ENCODE measurements at regions not wholly inside any gene's neighbourhood (a gene's known extent, or its start where the extent isn't known, plus 50 kb on each side); places are given as distances from the start of the nearest gene placed in this dataset.

- Histone ChIP-seq H3K36me3 (replicated peaks; ENCODE audit: control insufficient read depth, insufficient read depth, low read length) (no peaks in the 10 kb centered on the region), H3K27me3 (ENCODE audit: control insufficient read depth, insufficient read depth, low read length) (no peaks in the 10 kb centered on the region; the same call in 1 of the 2 replicates), H3K4me3 (ENCODE audit: insufficient read depth, low read depth, low read length) (no peak overlapping the region)
- no peak for DNase-seq
Observed at GRCh38 chr1:234540404-234540762, 61.4 kb upstream of the TARBP1 start.

DNA sequence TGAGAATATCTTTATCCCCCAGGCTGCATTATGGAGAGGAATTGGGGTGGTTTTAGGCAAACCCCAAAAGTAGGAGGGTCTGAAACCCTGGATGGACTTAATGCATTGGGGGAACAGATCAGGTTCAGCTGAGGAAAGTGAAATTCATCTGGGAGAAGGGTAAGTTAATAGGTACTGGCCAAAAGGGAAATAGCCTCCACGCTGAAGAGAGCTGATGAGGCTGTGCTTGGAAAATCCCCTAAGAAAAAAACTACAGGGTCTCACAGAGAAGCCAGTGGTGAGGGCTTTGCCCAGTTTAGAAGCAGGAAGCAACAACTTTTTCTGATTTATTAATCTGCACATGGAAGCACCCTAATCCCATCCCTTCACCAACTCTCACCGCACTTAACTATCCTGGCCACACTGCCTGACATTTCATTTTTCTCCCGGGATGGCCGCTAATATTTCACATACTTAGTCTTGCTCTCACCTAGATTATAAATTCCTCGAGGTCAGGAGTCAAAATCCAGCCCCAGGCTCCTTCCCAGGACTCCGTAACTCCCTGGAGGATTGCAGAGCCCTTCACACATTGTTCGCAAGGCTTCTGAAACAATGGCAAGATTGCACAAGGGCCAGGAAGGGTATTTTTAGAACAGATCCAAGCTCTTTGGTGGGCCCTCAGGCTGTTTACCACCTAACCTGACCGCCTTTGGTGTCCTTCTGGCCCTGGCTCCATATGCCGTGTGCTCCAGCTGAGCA, 60.9 kb upstream of the TARBP1 start:
- Histone ChIP-seq H3K27me3 (ENCODE audit: control insufficient read depth, insufficient read depth, low read length) (no peaks in the 10 kb centered on the region), H3K4me3 (ENCODE audit: insufficient read depth, low read depth, low read length) (no peak overlapping the region), H3K36me3 (replicated peaks; ENCODE audit: control insufficient read depth, insufficient read depth, low read length) (no peaks in the 10 kb centered on the region)
- no peak for DNase-seq

DNA sequence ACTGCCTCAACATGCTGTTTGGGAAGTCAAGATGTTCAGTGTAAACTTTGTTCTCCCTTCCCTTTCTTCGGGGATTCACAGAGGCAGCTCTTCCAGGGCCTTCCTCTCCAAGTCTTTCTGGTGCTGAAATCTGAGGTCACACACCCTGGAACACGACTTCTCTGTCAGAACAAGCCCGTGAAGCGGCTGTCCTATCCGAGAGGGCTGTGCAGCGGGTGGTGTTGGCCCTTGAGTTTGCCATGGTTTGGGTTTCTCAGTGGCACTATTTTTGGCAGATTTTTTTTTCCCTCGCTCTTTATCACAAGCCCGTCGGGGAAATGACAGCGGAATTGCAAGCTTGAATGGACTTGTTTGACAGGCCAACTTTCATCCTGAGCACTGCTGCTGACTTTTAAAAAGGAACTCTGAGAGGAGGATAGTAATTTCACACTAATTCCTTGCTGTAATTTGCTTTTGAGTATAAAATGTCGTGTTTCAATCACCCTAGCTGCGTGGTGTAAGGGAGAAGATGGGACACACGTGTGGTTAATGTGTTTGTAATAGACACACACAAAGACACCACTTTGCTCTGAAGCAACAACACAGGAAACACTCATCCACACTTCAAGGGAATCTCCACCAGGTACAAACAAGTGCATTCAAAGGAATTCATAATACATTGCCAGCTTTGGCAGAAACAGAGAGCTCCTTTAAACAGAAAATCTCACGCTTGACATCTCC, 60.1 kb upstream of the TARBP1 start:
- Histone ChIP-seq H3K4me3 (ENCODE audit: insufficient read depth, low read depth, low read length) (no peak overlapping the region), H3K36me3 (replicated peaks; ENCODE audit: control insufficient read depth, insufficient read depth, low read length) (no peaks in the 10 kb centered on the region), H3K27me3 (ENCODE audit: control insufficient read depth, insufficient read depth, low read length) (no peaks in the 10 kb centered on the region)
- DNase-seq = no peak

- H3K27me3 ChIP-seq (ENCODE audit: control insufficient read depth, insufficient read depth, low read length) = no peaks in the 10 kb centered on the region
- no peak overlapping the region for H3K4me3 ChIP-seq (ENCODE audit: insufficient read depth, low read depth, low read length)
- no peak for DNase-seq
- no peaks in the 10 kb centered on the region for H3K36me3 ChIP-seq (replicated peaks; ENCODE audit: control insufficient read depth, insufficient read depth, low read length)
Observed at GRCh38 chr1:234538062-234538731, 59.2 kb upstream of the TARBP1 start.

DNA sequence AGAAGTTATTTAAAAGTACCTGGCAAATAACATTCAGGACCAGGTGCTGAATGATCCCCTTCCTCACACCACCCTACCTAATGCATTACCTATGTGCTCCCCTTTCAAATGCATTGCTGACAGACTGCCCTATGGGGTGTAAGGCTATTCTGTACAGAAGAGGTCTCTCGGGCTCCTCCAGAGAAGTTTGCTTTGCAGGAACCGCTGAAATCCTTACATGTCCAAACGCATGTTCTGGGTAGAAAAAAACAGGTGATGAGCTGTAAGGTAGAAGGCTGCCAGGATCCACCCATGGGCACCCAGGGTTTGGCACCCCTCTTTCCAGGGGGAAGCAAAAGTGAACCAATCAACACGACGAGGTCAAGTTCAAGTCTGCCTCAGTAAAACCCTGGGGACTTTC, 58.3 kb upstream of the TARBP1 start:
- no peak for DNase-seq
- H3K4me3 ChIP-seq (ENCODE audit: insufficient read depth, low read depth, low read length) = no peak overlapping the region
- no peaks in the 10 kb centered on the region for H3K36me3 ChIP-seq (replicated peaks; ENCODE audit: control insufficient read depth, insufficient read depth, low read length)
- no peaks in the 10 kb centered on the region for H3K27me3 ChIP-seq (ENCODE audit: control insufficient read depth, insufficient read depth, low read length)

GRCh38 chr1:234536741-234537140, 57.8 kb upstream of the TARBP1 start:
- Histone ChIP-seq H3K4me3 (ENCODE audit: insufficient read depth, low read depth, low read length) (no peak overlapping the region), H3K36me3 (replicated peaks; ENCODE audit: control insufficient read depth, insufficient read depth, low read length) (no peaks in the 10 kb centered on the region), H3K27me3 (ENCODE audit: control insufficient read depth, insufficient read depth, low read length) (no peaks in the 10 kb centered on the region)
- DNase-seq = no peak

GRCh38 chr1:234535763-234536515, 57.0 kb upstream of the TARBP1 start:
- Histone ChIP-seq H3K36me3 (replicated peaks; ENCODE audit: control insufficient read depth, insufficient read depth, low read length) (no peaks in the 10 kb centered on the region), H3K27me3 (ENCODE audit: control insufficient read depth, insufficient read depth, low read length) (no peaks in the 10 kb centered on the region), H3K4me3 (ENCODE audit: insufficient read depth, low read depth, low read length) (no peak overlapping the region)
- no peak for DNase-seq

- DNase-seq = no peak
- Histone ChIP-seq H3K27me3 (ENCODE audit: control insufficient read depth, insufficient read depth, low read length) (no peaks in the 10 kb centered on the region), H3K4me3 (ENCODE audit: insufficient read depth, low read depth, low read length) (no peak overlapping the region), H3K36me3 (replicated peaks; ENCODE audit: control insufficient read depth, insufficient read depth, low read length) (no peaks in the 10 kb centered on the region)
Observed at GRCh38 chr1:234535218-234535617, 56.2 kb upstream of the TARBP1 start.

GRCh38 chr1:234533975-234534876, 55.2 kb upstream of the TARBP1 start:
- Histone ChIP-seq H3K4me3 (ENCODE audit: insufficient read depth, low read depth, low read length) (no peak overlapping the region), H3K27me3 (ENCODE audit: control insufficient read depth, insufficient read depth, low read length) (no peaks in the 10 kb centered on the region), H3K36me3 (replicated peaks; ENCODE audit: control insufficient read depth, insufficient read depth, low read length) (no peaks in the 10 kb centered on the region)
- no peak for DNase-seq

DNA sequence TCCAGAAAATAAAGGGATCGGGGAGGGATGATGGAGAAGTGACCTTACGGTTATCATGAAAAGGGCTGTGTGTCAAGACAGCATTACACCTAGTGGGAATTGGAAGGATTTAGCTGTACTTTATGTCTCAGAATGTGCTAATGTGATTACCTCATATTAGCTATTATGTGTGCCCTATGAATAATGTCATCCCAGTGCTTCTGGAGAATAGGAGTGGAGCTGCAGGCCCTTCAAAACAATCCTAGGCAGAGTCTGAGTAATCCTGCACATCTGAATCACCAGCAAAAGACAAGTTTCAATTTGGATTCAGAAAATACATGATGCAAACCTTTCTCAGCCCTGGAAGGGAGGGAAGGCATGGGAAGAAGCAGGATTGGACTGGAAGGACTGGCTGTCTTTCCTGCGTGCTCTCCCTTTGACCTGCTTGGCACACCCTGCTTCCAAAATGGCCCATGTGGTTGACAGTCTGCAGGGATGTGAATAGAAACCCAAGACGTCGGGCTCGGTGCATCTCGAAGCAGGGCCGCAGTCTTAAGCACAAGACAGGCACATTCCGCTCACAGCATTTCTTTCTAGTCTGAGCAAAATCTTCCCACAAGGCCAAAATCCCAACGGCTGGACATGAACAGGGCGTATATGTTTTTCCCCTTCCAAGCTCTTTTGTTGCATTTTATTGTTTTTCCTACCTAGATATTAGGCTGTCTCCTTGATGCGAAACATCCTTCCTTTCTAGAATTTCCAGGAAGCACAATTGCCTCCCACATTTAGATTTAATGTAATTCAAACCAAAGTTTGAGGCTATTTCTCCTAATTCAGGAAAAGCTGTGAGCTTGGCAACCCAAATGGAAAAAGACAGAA, 54.3 kb upstream of the TARBP1 start:
- Histone ChIP-seq H3K36me3 (replicated peaks; ENCODE audit: control insufficient read depth, insufficient read depth, low read length) (no peaks in the 10 kb centered on the region), H3K4me3 (ENCODE audit: insufficient read depth, low read depth, low read length) (no peak overlapping the region), H3K27me3 (ENCODE audit: control insufficient read depth, insufficient read depth, low read length) (no peaks in the 10 kb centered on the region)
- no peak for DNase-seq

DNA sequence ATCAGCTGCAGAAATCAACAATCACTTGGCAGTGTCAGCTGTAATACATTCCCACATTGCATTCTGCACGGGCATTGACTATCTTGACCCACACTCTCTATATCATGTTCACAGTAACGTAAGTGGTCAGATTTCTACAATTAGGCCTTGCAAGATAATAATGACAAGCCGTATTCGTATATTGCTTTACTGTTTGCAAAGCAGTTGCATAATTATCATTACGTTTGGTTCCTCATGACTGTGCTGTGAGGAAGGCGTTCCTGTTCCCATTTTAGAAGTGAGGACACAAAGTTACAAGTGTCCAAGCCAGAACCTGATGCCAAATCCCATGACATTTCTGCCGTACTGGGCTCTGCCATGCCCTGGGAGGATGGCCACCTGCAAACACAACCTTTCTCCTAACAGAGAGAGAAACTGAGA, 53.5 kb upstream of the TARBP1 start:
- Histone ChIP-seq H3K27me3 (ENCODE audit: control insufficient read depth, insufficient read depth, low read length) (no peaks in the 10 kb centered on the region), H3K36me3 (replicated peaks; ENCODE audit: control insufficient read depth, insufficient read depth, low read length) (no peaks in the 10 kb centered on the region), H3K4me3 (ENCODE audit: insufficient read depth, low read depth, low read length) (no peak overlapping the region)
- no peak for DNase-seq

DNA sequence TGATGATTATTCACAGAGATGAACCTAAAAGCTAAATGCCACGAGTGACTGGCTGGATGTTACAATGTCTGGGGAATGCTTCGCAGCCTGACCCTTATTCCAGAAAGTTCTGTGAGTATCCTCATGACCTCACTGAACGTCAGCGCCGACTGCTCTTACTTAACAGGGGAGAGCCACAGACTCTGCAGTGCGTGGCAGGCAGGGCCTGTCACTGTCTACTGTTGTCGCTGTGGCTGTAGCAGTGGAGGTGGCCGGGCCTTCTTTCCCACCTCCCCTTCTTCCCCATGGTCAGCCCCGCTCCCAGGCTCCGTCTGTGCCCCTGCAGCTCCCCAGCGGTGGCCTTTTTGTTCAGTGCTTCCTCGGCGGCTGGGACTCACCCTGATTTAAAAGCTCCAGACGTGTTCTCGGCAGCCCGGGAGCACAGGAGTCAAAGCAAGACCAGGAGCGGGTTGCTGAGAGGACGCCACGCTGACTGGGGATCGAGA, 52.2 kb upstream of the TARBP1 start:
- H3K27me3 ChIP-seq (ENCODE audit: control insufficient read depth, insufficient read depth, low read length) = no peaks in the 10 kb centered on the region
- DNase-seq = peak; percentile 59
- no peaks in the 10 kb centered on the region for H3K36me3 ChIP-seq (replicated peaks; ENCODE audit: control insufficient read depth, insufficient read depth, low read length)
- H3K4me3 ChIP-seq (ENCODE audit: insufficient read depth, low read depth, low read length) = no peak overlapping the region

- peak; percentile 44 for DNase-seq
Observed at GRCh38 chr1:234530672-234531071, 51.7 kb upstream of the TARBP1 start.

More at GRCh38 chr1:234530672-234531071, 51.7 kb upstream of the TARBP1 start:
- Histone ChIP-seq H3K4me3 (ENCODE audit: insufficient read depth, low read depth, low read length) (no peak overlapping the region), H3K27me3 (ENCODE audit: control insufficient read depth, insufficient read depth, low read length) (no peaks in the 10 kb centered on the region), H3K36me3 (replicated peaks; ENCODE audit: control insufficient read depth, insufficient read depth, low read length) (no peaks in the 10 kb centered on the region)

Measured in H7 (cell line).